Esophagus squamous epithelium (tissue), 5 donors: ENCODE measurements at regions not wholly inside any gene's neighbourhood (a gene's known extent, or its start where the extent isn't known, plus 50 kb on each side); places are given as distances from the start of the nearest gene placed in this dataset.

Source experiments
- DNase-seq: peaks from one replicate; lab custom pipeline; 2025; lab: John Stamatoyannopoulos, UW
- H3K27ac ChIP-seq, 4 donors: fragments of 200-600 bp; sonication (generic); one replicate each; pipeline ENCODE4 v1.5.1; 2016 to 2019; ENCODE audit warnings: mild to moderate bottlenecking in 1 of 4
- H3K27me3 ChIP-seq, 4 donors: fragments of 200-600 bp; sonication (generic); 1 replicate in 3 of 4; 2 replicates in 1 of 4; pipeline versions ENCODE4 v1.5.1 to v1.6.0; 2017 to 2021; ENCODE audit warnings: antibody characterized with exemption in 1 of 4
- H3K36me3 ChIP-seq, 3 donors: fragments of 200-600 bp; sonication (generic); one replicate each; pipeline ENCODE4 v1.5.1; 2016 to 2019
- H3K4me1 ChIP-seq, 3 donors: fragments of 200-600 bp; sonication (generic); one replicate each; pipeline ENCODE4 v1.5.1; 2017 to 2019
- H3K4me3 ChIP-seq, 4 donors: fragments of 200-600 bp; sonication (generic); 1 replicate in 3 of 4; 2 replicates in 1 of 4; pipeline ENCODE4 v1.5.1; 2016 to 2019; ENCODE audit warnings: mild to moderate bottlenecking in 2 of 4, moderate library complexity in 1 of 4
- H3K9me3 ChIP-seq, 3 donors: fragments of 200-600 bp; sonication (generic); one replicate each; pipeline ENCODE4 v1.5.1; 2016 to 2019
- POLR2A ChIP-seq, 4 donors: fragments of 450-650 bp; IDR thresholded peaks; one replicate each; pipeline ENCODE4 v1.6.1; 2017; ENCODE audit warnings: antibody characterized with exemption in 4 of 4, mild to moderate bottlenecking in 4 of 4, moderate library complexity in 3 of 4
- WGBS, 2 donors: methylation state at CpG; one replicate each; pipeline ENCODE4 v1.1.5; 2018; 5-methylcytosine and 5-hydroxymethylcytosine counted together
- intact Hi-C: fragments of 100-400 bp; cut with DNase I; formaldehyde crosslinking; loops from one replicate; pipeline ENCODE4 v1.15.0; 2022
- small RNA-seq, 4 donors: library from RNA; depleted of rRNA; stranded (forward); fragments of <200 nt; gene quantifications; one replicate each; pipeline ENCODE3, GENCODE V24; 2016
- TF ChIP-seq, protein P1 (sequence below), 6 experiments: fragments of 450-650 bp in 4 of 6; fragments of 200-600 bp in 2 of 6; sonication (generic) in 2 of 6; IDR thresholded peaks; one replicate each; pipeline ENCODE4 v1.5.1; 2016 to 2019; ENCODE audit warnings: antibody characterized with exemption in 6 of 6, mild to moderate bottlenecking in 4 of 6, moderate library complexity in 4 of 6
- donor health status: DM: yes; HTN: yes; CAD: no.

DNA sequence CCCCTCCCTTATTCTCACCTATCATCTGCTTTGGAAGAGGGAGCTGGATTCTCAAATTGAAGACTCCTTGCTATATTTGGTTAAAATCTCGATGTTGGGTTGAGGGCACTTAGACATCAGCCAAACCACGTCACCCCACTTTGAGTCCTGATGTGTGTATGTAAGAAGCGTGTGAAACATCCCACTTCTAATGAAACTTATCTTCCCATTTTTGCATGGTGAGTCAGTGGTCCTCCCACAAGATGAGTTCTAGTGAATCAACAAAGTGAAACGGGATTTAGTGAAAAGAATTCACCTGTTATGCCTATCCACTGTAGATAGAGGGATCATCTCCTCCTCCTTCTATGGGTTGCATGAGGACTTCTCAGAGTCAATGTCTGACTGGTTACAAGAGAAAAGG is 51.4 kb upstream of the SPRED2 start:
- no peak for DNase-seq
- H3K9me3 ChIP-seq: peaks cover 0 to 11% (median 0%) of the 10 kb centered on the region in 3 donors
- no peak overlapping the region for H3K27ac ChIP-seq
- H3K36me3 ChIP-seq: no peaks in the 10 kb centered on the region
- intact Hi-C loops: no loop called here
- H3K4me3 ChIP-seq: no peak overlapping the region
- peaks cover 0 to 12% (median 0%) of the 10 kb centered on the region in 4 donors for H3K27me3 ChIP-seq
- 79 to 82% methylated on average over 3 to 4 of the region's 4 CpGs for WGBS, 2 donors
- TF ChIP-seq, protein P1, sequence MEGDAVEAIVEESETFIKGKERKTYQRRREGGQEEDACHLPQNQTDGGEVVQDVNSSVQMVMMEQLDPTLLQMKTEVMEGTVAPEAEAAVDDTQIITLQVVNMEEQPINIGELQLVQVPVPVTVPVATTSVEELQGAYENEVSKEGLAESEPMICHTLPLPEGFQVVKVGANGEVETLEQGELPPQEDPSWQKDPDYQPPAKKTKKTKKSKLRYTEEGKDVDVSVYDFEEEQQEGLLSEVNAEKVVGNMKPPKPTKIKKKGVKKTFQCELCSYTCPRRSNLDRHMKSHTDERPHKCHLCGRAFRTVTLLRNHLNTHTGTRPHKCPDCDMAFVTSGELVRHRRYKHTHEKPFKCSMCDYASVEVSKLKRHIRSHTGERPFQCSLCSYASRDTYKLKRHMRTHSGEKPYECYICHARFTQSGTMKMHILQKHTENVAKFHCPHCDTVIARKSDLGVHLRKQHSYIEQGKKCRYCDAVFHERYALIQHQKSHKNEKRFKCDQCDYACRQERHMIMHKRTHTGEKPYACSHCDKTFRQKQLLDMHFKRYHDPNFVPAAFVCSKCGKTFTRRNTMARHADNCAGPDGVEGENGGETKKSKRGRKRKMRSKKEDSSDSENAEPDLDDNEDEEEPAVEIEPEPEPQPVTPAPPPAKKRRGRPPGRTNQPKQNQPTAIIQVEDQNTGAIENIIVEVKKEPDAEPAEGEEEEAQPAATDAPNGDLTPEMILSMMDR (IDR thresholded peaks at IDR 0.05): no peak
- no peak for TF ChIP-seq POLR2A (IDR thresholded peaks at IDR 0.05)
- no peaks in the 10 kb centered on the region for H3K4me1 ChIP-seq

DNA sequence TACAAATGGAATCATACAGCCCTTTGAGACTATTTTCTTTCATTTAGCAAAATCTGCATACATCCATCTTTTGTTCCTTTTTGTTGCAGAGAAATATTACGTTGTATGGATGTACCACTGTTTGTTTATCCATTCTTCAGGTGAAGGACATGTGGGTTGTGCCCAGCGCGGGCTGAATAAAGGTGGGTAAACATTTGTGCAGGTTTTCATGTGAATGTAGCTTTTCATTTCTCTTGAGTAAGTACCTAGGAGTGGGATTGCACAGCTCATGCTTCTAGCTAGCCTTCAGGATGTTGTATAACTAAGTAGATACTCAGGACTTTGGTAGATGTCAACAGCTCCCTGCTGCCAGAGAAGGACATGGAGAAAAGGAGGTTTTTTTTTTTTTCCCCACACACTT is 50.6 kb upstream of the SPRED2 start:
- H3K27me3 ChIP-seq: peaks cover 0 to 6% (median 0%) of the 10 kb centered on the region in 4 donors
- H3K9me3 ChIP-seq: peaks cover 0 to 3% (median 0%) of the 10 kb centered on the region in 3 donors
- intact Hi-C loops: no loop called here
- no peak for TF ChIP-seq POLR2A (IDR thresholded peaks at IDR 0.05)
- TF ChIP-seq, protein P1 (IDR thresholded peaks at IDR 0.05): no peak
- H3K4me1 ChIP-seq: no peaks in the 10 kb centered on the region
- no peak overlapping the region for H3K4me3 ChIP-seq
- 76 to 83% methylated on average over 3 of the region's 3 CpGs for WGBS, 2 donors
- DNase-seq: no peak
- H3K27ac ChIP-seq: no peak overlapping the region
- H3K36me3 ChIP-seq: no peaks in the 10 kb centered on the region

Small RNA genes in the stretch of these regions (small RNA-seq; reads per million reads assigned to genes)
- 0 reads per million in 4 donors for gene MIR4778
- gene RN7SL635P: 0 reads per million in 4 donors
- gene VTRNA2-2P: 0 reads per million in 4 donors
